SK-N-MC (cell line): ENCODE measurements at regions not wholly inside any gene's neighbourhood (a gene's known extent, or its start where the extent isn't known, plus 50 kb on each side); places are given as distances from the start of the nearest gene placed in this dataset.

ENCODE experiments used
- EZH2 ChIP-seq: fragments of 200-600 bp; sonication (generic); IDR thresholded peaks from one replicate; pipeline ENCODE4 v1.6.1; 2017; ENCODE audit warnings: antibody characterized with exemption
- POLR2AphosphoS5 ChIP-seq: IDR thresholded peaks from 2 replicates; pipeline ENCODE4 v1.6.1; 2012; ENCODE audit warnings: mild to moderate bottlenecking, low read depth, low read length, borderline replicate concordance

DNA sequence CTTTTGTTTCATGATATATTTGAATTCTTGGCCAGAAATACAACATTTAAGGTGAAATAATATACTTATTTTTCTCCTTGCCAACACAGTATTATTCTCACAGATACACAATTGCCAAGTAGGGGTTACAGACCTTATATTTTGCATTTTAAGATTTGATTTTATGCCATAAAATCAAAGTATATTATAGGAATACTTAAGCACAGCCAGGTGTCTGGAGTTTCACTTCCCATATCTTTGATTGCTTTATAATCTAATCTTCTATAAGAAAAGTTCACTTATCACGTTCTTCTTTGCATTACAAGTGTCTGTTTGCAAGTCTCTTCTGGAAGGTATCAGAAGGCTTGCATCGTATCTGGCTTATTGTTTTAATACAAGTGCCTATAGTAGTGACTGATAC, 327.7 kb upstream of the MANEA start:
- TF ChIP-seq EZH2 (no peak), POLR2AphosphoS5 (no peak)
